ENCODE measurements at regions not wholly inside any gene's neighbourhood (a gene's known extent, or its start where the extent isn't known, plus 50 kb on each side); places are given as distances from the start of the nearest gene placed in this dataset.

DNA sequence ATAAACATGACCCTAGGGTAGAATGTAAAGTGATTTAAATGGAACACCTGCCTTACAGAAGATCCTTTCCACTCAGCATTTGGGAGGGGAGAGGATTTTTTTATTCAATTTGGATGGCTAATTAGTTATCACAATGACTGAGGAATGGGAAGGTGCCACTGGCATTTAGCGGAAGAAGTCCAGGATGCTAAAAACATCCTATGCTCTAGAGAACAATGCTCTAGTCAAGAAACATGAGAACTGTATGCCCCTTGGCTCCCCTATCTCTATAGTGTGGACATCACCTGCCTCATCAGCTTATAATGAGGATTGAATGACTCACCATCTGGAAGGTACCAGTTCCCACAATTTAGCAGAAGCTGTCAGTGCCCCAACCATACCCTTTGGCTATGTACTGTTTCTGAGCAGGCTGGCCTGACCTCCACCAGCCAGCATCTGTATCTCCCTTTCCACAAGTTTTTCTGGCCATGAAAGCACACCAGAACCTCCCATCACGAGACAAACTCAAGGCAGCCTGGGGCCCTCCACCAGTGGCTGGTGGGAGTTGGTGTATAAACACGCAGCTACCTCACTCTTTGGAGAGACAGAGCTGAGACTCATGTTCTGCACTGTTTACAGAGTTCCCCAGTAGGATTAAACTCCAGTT is 109.7 kb upstream of the VASH1 start:
- Histone ChIP-seq H2AFZ (no peak overlapping the region), H3K9me2 (ENCODE audit: insufficient read depth) (no peaks in the 10 kb centered on the region), H3K79me2 (ENCODE audit: low read depth) (no peaks in the 10 kb centered on the region), H3K27me3 (ENCODE audit: insufficient read depth, low read depth) (peaks cover 89% of the 10 kb centered on the region), H3K4me2 (no peak overlapping the region), H3K27ac (no peak overlapping the region), H3F3A (ENCODE audit: insufficient read depth, low read depth) (no peaks in the 10 kb centered on the region), H3K4me3 (no peak overlapping the region), H4K20me1 (ENCODE audit: insufficient read depth) (no peaks in the 10 kb centered on the region), H3K36me3 (ENCODE audit: low read depth) (no peaks in the 10 kb centered on the region), H3K4me1 (replicated peaks; ENCODE audit: insufficient read depth) (no peaks in the 10 kb centered on the region), H3K9me3 (ENCODE audit: insufficient read depth, low read depth) (no peaks in the 10 kb centered on the region)
- no TSS peak for BruUV-seq (replicated peaks)
- CTCF ChIA-PET = no interaction called here
- POLR2A ChIA-PET (ENCODE audit: unreplicated experiment) = no interaction called here
- intact Hi-C loops (cut with micrococcal nuclease; ENCODE audit: unreplicated experiment) = no loop called here
- DNase-seq = no peak
- TF ChIP-seq, protein P1, sequence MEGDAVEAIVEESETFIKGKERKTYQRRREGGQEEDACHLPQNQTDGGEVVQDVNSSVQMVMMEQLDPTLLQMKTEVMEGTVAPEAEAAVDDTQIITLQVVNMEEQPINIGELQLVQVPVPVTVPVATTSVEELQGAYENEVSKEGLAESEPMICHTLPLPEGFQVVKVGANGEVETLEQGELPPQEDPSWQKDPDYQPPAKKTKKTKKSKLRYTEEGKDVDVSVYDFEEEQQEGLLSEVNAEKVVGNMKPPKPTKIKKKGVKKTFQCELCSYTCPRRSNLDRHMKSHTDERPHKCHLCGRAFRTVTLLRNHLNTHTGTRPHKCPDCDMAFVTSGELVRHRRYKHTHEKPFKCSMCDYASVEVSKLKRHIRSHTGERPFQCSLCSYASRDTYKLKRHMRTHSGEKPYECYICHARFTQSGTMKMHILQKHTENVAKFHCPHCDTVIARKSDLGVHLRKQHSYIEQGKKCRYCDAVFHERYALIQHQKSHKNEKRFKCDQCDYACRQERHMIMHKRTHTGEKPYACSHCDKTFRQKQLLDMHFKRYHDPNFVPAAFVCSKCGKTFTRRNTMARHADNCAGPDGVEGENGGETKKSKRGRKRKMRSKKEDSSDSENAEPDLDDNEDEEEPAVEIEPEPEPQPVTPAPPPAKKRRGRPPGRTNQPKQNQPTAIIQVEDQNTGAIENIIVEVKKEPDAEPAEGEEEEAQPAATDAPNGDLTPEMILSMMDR (conservative IDR thresholded peaks at IDR 0.05) = no peak
- no peak for TF ChIP-seq EZH2 (IDR thresholded peaks at IDR 0.05; ENCODE audit: low read depth)

DNA sequence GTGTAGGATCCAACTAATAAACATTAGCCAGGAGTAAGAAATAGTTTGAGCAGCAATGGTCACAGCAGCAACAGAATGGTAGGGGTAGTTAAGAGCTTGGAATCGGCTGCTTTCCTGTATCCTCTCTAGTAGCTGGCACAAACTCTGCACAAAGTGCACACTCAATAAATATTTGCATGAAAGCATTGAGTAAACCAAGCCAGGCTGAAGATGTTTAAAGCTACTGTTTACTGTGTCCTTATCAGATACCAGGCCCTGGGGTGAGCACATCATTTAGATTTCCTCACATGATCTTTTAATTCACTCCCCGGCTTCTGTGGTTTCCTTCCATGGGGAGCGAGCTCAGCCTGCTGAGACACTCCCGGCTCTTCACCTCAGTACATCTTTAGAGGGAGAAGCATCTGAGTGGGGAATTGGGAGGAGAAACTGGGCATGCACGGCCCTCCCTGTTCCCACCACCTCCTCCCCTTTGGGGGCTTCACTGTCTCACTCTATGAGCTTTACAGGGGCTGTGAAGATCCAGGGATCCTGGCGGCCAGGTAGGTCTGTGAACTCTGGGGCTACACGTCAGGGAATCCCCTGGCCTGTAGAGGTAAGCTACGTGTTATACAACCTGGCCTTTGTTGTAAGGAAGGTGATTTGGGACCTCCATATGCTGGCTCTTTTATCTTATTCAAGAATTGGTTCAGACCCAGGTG is 107.2 kb upstream of the VASH1 start:
- POLR2A ChIA-PET (ENCODE audit: unreplicated experiment) = no interaction called here
- no peak for DNase-seq
- BruUV-seq (replicated peaks) = no TSS peak

DNA sequence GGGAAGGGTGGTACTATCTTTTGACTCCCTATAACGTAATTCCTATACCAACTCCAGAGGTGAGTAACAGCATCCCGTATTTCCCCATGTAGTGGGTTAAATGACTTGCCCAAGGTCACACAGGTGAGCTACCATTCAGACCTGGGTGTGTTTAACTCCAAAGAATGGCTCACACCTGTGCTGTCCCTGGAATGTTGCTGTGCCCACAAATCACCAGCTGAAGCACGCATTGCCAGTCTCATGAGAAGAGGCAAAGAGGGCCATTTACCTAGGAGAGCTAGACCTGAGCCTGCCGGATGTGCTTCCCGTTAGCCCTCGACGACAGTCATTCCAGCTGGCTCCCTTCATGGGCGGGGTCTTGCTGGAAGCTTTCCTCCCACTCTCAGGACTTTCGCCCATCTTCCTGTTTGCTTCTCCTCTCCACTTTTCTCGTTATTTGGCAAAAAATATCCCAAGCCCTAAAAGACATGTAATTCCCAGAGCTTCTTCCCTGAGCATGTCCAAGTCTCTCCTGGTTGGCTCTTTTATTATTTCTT is 106.6 kb upstream of the VASH1 start:
- no peak for TF ChIP-seq EZH2 (IDR thresholded peaks at IDR 0.05; ENCODE audit: low read depth)
- TF ChIP-seq, protein P1 (conservative IDR thresholded peaks at IDR 0.05) = no peak
- BruUV-seq (replicated peaks) = no TSS peak
- Histone ChIP-seq H3K27ac (no peak overlapping the region), H2AFZ (no peak overlapping the region), H3F3A (ENCODE audit: insufficient read depth, low read depth) (no peaks in the 10 kb centered on the region), H3K36me3 (ENCODE audit: low read depth) (no peaks in the 10 kb centered on the region), H3K4me3 (no peak overlapping the region), H3K79me2 (ENCODE audit: low read depth) (no peaks in the 10 kb centered on the region), H3K4me1 (replicated peaks; ENCODE audit: insufficient read depth) (no peaks in the 10 kb centered on the region), H3K27me3 (ENCODE audit: insufficient read depth, low read depth) (peaks cover 93% of the 10 kb centered on the region), H3K9me3 (ENCODE audit: insufficient read depth, low read depth) (no peaks in the 10 kb centered on the region), H4K20me1 (ENCODE audit: insufficient read depth) (no peaks in the 10 kb centered on the region), H3K4me2 (no peak overlapping the region), H3K9me2 (ENCODE audit: insufficient read depth) (no peaks in the 10 kb centered on the region)
- intact Hi-C loops (cut with micrococcal nuclease; ENCODE audit: unreplicated experiment) = no loop called here
- no peak for DNase-seq
- POLR2A ChIA-PET (ENCODE audit: unreplicated experiment) = no interaction called here
- CTCF ChIA-PET = no interaction called here

More for the DNA sequence above, 107.2 kb upstream of the VASH1 start:
- H4K20me1 ChIP-seq (ENCODE audit: insufficient read depth) = no peaks in the 10 kb centered on the region
- intact Hi-C loops (cut with micrococcal nuclease; ENCODE audit: unreplicated experiment) = no loop called here
- H3K4me3 ChIP-seq = no peak overlapping the region
- CTCF ChIA-PET = interaction anchor here (0.7 kb wide), 1 partner anchor 1524 kb away, joined by 3 read pairs; no protein-coding TSS in a partner anchor
- H3K27ac ChIP-seq = no peak overlapping the region
- no peak overlapping the region for H2AFZ ChIP-seq
- H3K36me3 ChIP-seq (ENCODE audit: low read depth) = no peaks in the 10 kb centered on the region
- H3F3A ChIP-seq (ENCODE audit: insufficient read depth, low read depth) = no peaks in the 10 kb centered on the region
- H3K4me2 ChIP-seq = no peak overlapping the region
- peaks cover 91% of the 10 kb centered on the region for H3K27me3 ChIP-seq (ENCODE audit: insufficient read depth, low read depth)
- H3K9me3 ChIP-seq (ENCODE audit: insufficient read depth, low read depth) = no peaks in the 10 kb centered on the region
- no peaks in the 10 kb centered on the region for H3K79me2 ChIP-seq (ENCODE audit: low read depth)
- TF ChIP-seq EZH2 (IDR thresholded peaks at IDR 0.05; ENCODE audit: low read depth) = no peak
- TF ChIP-seq, protein P1 (conservative IDR thresholded peaks at IDR 0.05) = no peak
- no peaks in the 10 kb centered on the region for H3K4me1 ChIP-seq (replicated peaks; ENCODE audit: insufficient read depth)
- no peaks in the 10 kb centered on the region for H3K9me2 ChIP-seq (ENCODE audit: insufficient read depth)

All from PC-9 (cell line).